Immature natural killer cell (primary cell): ENCODE measurements at regions not wholly inside any gene's neighbourhood (a gene's known extent, or its start where the extent isn't known, plus 50 kb on each side); places are given as distances from the start of the nearest gene placed in this dataset.

Experiments
- DNase-seq, 3 donors: peaks; one replicate each; pipeline ENCODE4 v3.0.0; 2022; ENCODE audit warnings: mixed read lengths in 1 of 3
- H3K27ac Mint-ChIP-seq, 6 donors: one replicate each; pipeline ENCODE4 v1.8.0; 2020; ENCODE audit warnings: mixed read lengths in 6 of 6, mild to moderate bottlenecking in 5 of 6, inconsistent platforms in 4 of 6, moderate library complexity in 3 of 6
- H3K27me3 Mint-ChIP-seq, 3 donors: one replicate each; pipeline ENCODE4 v1.8.0; 2020 to 2021; ENCODE audit warnings: low read depth in 3 of 3, mild to moderate bottlenecking in 3 of 3, mixed read lengths in 3 of 3, moderate library complexity in 3 of 3, inconsistent platforms in 1 of 3
- H3K36me3 Mint-ChIP-seq, 3 donors: one replicate each; pipeline ENCODE4 v1.8.0; 2020; ENCODE audit warnings: mixed read lengths in 3 of 3, inconsistent platforms in 2 of 3, mild to moderate bottlenecking in 2 of 3
- H3K4me1 Mint-ChIP-seq, 2 donors: one replicate each; pipeline ENCODE4 v1.8.0; 2020; ENCODE audit warnings: inconsistent platforms in 2 of 2, mild to moderate bottlenecking in 2 of 2, mixed read lengths in 2 of 2, moderate library complexity in 1 of 2
- H3K4me3 Mint-ChIP-seq, 5 donors: one replicate each; pipeline ENCODE4 v1.8.0; 2020; ENCODE audit warnings: mild to moderate bottlenecking in 5 of 5, mixed read lengths in 5 of 5, inconsistent platforms in 3 of 5, moderate library complexity in 3 of 5
- H3K9me3 Mint-ChIP-seq, 6 donors: one replicate each; pipeline ENCODE4 v1.8.0; 2020; ENCODE audit warnings: mild to moderate bottlenecking in 6 of 6, mixed read lengths in 6 of 6, inconsistent platforms in 4 of 6, moderate library complexity in 3 of 6

DNA sequence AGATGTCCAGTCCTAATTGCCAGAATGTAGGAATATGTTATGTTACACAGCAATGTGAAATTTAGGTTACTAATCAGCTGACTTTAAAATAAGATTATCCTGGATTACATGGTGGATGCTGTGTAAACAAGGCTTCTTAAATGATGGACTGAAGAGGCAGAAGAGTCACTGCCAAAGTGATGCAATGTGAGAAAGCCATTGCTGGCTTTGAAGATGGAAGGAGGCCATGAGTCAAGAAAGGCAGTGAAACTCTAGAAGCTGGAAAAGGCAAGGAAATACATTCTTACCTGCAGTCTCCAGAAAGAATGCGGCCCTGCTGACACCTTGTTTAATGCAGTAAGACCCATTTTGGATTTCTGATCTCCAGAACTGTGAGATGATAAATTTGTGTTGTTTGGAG, 179.1 kb upstream of the ZPLD1 start:
- no peaks in the 10 kb centered on the region for H3K36me3 Mint-ChIP-seq
- H3K4me1 Mint-ChIP-seq, result no peaks in the 10 kb centered on the region
- H3K9me3 Mint-ChIP-seq, result peaks cover 0 to 4% (median 0%) of the 10 kb centered on the region in 6 donors
- H3K27me3 Mint-ChIP-seq, result peaks cover 1 to 2% (median 2%) of the 10 kb centered on the region in 3 donors
- H3K27ac Mint-ChIP-seq, result no peak overlapping the region
- H3K4me3 Mint-ChIP-seq, result no peak overlapping the region
- no peak for DNase-seq

DNA sequence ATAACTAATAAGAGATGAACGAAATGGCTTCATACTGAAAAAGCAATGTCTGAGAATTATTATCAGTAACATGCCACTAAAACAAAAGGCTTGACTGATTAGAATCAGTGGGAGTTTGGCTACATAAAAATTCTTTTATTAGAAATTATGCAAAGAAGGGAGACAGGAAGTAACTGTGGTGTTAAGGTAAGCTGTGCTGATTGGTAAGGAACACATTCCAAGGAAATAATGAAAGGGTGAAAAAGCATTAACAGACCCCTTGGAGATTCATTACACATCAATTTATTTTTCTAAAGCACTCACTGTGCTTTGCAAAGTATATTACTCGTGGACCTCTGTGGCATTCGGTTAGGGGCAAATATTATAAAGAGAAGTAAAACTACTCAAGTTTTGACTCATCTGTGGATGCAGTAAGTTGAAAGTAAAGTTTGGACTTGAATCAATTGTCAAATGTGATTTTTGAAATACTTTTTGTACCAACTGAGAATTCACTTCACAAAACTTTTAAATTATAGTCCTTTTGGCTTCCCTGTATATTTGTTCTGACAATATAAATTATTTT, 176.1 kb upstream of the ZPLD1 start:
- H3K4me1 Mint-ChIP-seq, result no peaks in the 10 kb centered on the region
- H3K4me3 Mint-ChIP-seq, result no peak overlapping the region
- DNase-seq, result no peak
- H3K9me3 Mint-ChIP-seq, result no peaks in the 10 kb centered on the region
- no peak overlapping the region for H3K27ac Mint-ChIP-seq
- H3K36me3 Mint-ChIP-seq, result no peaks in the 10 kb centered on the region
- H3K27me3 Mint-ChIP-seq, result peaks cover 1 to 2% (median 2%) of the 10 kb centered on the region in 3 donors

DNA sequence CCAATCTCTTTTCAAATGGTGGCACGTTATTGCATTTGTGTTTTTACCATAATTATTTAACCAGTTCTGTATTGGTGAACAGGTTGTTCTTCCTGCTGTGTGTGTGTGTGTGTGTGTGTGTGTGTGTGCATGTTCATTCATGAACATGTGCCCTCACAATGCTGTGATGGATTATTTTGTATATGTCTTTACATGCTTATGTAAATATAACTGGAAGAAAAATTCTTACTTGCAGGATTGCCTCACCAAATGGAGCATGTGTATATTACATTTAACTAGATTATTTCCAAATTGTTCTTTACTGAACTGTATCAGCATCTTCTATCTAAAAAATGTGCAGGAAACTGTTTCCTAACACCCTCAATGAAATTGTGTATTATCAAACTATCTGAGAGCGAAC, 175.2 kb upstream of the ZPLD1 start:
- Mint-ChIP-seq H3K9me3 (no peaks in the 10 kb centered on the region), H3K27me3 (peaks cover 0 to 2% (median 1%) of the 10 kb centered on the region in 3 donors), H3K4me3 (no peak overlapping the region), H3K4me1 (no peaks in the 10 kb centered on the region), H3K27ac (no peak overlapping the region), H3K36me3 (no peaks in the 10 kb centered on the region)
- no peak for DNase-seq

DNA sequence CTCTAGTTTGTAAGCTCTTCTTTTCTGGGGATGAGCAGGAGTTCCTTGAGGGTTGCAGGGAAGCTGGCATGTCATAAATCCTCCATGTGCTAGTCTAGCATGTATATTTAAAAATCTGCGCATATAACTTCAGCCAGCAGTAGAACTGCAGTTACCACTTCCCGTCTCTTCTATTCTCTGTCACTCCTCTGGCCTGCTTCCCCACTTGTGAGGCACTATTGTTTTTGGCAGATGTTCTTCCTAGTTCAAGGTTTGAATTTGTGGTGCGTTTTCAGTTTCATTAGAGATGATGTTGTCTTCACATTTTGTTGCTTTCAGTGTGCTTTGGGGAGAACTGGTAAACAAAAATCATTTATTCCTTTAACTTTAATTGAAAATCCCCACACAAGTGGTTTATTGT, 169.1 kb upstream of the ZPLD1 start:
- H3K27ac Mint-ChIP-seq, result no peak overlapping the region

DNA sequence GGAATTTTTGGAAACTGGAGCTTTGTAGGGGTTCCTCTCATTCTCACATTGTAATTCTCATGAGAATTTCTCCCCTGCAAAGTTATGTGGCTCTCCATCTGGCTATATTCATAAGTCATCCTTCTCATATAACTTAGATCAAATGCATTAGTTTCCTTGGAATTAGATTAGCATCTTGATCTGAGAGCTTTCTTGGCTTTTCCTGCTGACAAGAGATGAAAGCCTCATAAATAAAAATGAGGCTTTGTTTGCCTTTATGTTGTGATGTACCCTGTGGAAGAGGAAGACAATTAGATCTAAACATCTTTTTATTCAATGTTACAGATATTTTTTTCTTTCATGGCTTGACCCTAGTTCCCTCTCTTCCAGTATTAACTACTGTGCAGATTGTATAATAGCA, 165.4 kb upstream of the ZPLD1 start:
- peaks cover 0 to 6% (median 0%) of the 10 kb centered on the region in 6 donors for H3K9me3 Mint-ChIP-seq
- no peak overlapping the region for H3K27ac Mint-ChIP-seq
- H3K4me3 Mint-ChIP-seq, result no peak overlapping the region
- no peaks in the 10 kb centered on the region for H3K36me3 Mint-ChIP-seq
- H3K27me3 Mint-ChIP-seq, result peaks cover 2 to 5% (median 4%) of the 10 kb centered on the region in 3 donors
- H3K4me1 Mint-ChIP-seq, result no peaks in the 10 kb centered on the region
- DNase-seq, result no peak

More for the DNA sequence above, 169.1 kb upstream of the ZPLD1 start:
- Mint-ChIP-seq H3K4me1 (no peaks in the 10 kb centered on the region), H3K36me3 (no peaks in the 10 kb centered on the region), H3K27me3 (peaks cover 2 to 7% (median 2%) of the 10 kb centered on the region in 3 donors), H3K9me3 (peaks cover 0 to 2% (median 0%) of the 10 kb centered on the region in 6 donors), H3K4me3 (no peak overlapping the region)
- no peak for DNase-seq

DNA sequence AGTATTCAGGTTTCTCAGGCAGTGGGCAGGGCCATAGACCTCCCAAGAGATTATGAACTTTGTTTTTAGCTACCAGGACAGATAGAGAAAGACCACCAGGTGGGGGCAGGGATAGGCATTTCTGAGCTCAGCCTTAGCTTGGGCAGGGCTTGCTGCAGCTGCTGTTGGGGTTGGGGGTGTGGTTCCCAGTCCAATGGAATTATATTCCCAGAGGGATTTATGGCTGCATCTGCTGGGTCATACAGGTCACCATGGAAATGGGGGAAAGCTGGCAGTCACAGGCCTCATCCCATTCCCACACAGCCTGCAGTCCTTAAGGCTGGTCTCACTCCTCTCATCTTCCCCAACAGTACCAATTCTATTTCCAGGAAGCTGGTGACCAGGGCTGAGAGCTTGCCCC, 144.6 kb upstream of the ZPLD1 start:
- Mint-ChIP-seq H3K9me3 (peaks cover 0 to 14% (median 8%) of the 10 kb centered on the region in 6 donors), H3K27ac (no peak overlapping the region), H3K36me3 (no peaks in the 10 kb centered on the region), H3K4me3 (no peak overlapping the region), H3K4me1 (no peaks in the 10 kb centered on the region), H3K27me3 (peaks cover 0 to 8% (median 3%) of the 10 kb centered on the region in 3 donors)
- no peak for DNase-seq

DNA sequence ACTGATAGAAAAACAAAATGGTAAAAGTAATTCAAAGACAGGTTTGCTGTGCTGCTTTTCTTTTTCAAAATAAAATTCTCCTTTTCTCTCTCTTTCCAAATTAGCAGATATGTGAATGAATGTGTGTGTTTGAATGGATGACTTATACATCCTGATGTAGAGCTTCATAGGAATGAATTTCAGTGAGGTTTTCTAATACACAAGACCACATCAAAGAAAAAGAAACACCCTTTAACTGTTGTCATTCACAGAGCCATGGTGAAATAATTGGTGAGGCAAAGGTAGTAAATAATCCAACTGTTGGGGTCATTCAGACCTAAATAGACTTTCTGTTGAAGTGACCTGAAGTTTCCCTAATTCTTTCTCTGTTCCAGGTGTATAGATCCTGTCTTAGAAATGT, 139.1 kb upstream of the ZPLD1 start:
- Mint-ChIP-seq H3K4me3 (no peak overlapping the region), H3K4me1 (no peaks in the 10 kb centered on the region), H3K9me3 (peaks cover 0 to 7% (median 3%) of the 10 kb centered on the region in 6 donors), H3K36me3 (no peaks in the 10 kb centered on the region), H3K27me3 (peaks cover 0 to 4% (median 4%) of the 10 kb centered on the region in 3 donors), H3K27ac (no peak overlapping the region)
- DNase-seq, result no peak

DNA sequence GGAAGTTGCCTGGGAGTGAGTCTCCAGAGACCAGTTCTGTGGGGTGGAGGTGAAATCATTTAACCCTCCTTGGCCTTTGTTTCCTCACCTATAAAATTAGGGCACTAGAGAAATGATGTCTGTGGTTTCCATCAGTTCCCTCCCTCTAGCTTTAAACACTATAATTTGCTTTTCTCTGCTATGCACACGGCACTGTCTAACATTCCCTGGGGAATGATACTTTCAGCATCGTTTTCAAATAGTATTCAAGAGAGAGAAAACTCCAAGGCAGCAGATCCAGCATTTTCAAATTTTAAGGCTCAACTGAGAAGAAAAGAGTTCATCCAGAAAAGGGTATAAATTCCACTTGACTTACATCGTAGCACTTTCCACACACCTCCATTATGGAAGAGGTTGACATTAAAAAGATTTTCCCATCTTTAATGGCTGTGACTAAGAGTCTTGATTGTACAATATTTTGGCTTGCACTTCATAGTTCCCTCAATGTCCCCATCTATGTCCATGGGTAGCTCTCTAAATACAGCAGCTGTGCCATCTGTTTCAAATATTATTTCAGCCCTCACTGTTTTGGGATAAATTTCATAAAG, 137.7 kb upstream of the ZPLD1 start:
- H3K4me1 Mint-ChIP-seq, result no peaks in the 10 kb centered on the region
- H3K27me3 Mint-ChIP-seq, result peaks cover 0 to 4% (median 4%) of the 10 kb centered on the region in 3 donors
- H3K27ac Mint-ChIP-seq, result no peak overlapping the region
- H3K36me3 Mint-ChIP-seq, result no peaks in the 10 kb centered on the region
- H3K9me3 Mint-ChIP-seq, result peaks cover 0 to 4% (median 0%) of the 10 kb centered on the region in 6 donors
- H3K4me3 Mint-ChIP-seq, result no peak overlapping the region
- no peak for DNase-seq

DNA sequence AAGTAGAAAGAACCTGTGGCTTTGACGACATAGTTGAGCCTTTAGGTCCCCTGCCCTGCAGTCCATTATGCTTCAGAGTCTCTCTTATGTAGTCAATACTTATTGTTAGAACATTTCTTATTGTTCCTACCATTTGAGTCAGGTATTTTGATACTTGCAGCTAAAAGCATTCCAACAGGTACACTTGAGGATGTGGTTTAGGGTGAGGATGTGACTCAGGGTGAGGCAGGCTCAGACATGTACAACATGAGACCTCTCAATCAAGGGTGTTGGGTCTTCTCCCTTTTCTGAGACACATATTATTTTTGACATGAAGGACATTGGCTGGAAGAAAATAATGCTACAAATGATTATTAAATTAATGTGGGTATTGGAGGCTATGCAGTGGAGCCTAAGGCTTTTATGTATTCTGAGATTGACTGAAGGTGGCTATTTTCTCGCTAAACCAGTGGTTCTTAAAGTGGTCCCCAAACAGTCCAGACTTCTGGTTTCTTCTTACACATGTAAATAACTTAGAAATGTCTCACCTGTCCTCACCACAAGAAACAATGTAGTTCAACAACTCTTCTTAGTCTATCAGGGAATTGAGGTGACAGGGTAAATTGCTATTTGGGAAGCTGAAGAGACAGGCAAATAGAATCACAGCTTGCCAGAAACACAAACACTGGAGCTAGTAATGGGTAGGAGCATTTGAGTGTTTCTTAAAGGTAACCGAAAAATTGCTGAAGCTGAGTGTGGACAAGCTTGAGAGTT, 135.5 kb upstream of the ZPLD1 start:
- H3K27ac Mint-ChIP-seq, result no peak overlapping the region
- H3K36me3 Mint-ChIP-seq, result no peaks in the 10 kb centered on the region
- peaks cover 0 to 2% (median 0%) of the 10 kb centered on the region in 3 donors for H3K27me3 Mint-ChIP-seq
- H3K4me1 Mint-ChIP-seq, result no peaks in the 10 kb centered on the region
- no peak for DNase-seq
- H3K4me3 Mint-ChIP-seq, result no peak overlapping the region
- H3K9me3 Mint-ChIP-seq, result peaks cover 0 to 4% (median 0%) of the 10 kb centered on the region in 6 donors

DNA sequence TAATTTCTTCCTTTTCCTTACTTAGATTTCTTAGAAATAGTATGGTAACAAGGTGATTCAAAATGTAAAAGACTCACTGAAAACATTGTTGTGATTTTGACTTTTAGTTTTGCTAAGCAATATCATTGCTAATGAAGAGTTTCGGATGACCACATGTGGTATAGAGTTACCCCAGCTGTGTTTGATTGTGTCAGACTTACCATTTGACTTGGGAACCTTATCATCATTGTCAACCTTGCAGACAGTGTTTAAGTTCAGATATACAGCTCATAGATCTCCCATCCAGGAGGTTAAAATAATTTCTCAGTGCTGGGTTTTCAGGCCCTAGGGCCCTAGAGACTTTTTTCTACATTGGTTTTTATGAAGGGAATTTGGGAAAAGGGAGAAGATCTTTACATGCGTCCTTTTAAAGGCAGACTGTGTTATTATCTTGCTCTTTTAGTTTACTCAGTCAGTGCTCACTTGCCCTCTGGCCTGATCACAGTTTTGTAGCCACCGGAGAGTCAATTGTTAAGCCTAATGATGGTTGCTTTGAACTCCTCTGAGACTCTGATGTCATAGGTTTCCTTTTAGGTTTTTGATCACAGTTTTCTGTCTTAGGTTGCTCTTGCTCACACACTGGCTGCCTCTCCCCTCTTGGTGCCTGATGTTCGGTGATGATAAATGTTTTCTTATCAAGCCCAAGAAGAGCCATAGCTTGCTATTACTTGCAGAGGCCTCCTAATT, 133.5 kb upstream of the ZPLD1 start:
- Mint-ChIP-seq H3K9me3 (no peaks in the 10 kb centered on the region), H3K27ac (no peak overlapping the region), H3K4me3 (no peak overlapping the region), H3K27me3 (peaks cover 0 to 2% (median 0%) of the 10 kb centered on the region in 3 donors), H3K4me1 (no peaks in the 10 kb centered on the region), H3K36me3 (no peaks in the 10 kb centered on the region)
- DNase-seq, result no peak

DNA sequence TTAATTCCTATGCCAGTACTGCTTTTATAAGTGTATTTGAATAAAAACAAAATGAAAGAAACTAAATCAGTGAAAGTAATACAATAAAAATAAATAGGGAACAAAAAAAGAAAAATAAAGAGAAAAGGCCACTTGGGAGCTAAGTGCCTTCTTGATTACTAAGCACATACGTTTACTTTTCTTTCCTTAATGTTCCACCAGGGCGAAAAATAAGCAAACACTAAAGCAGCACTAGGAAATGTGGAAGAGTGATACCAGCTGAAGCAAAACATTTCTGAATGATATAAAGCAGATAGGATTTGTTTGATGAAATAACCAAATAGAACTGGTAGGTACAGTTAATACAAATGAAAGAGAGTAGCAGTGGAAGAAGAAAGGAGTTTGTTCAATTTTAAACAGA, 132.8 kb upstream of the ZPLD1 start:
- peaks cover 0 to 1% (median 0%) of the 10 kb centered on the region in 6 donors for H3K9me3 Mint-ChIP-seq
- no peak overlapping the region for H3K27ac Mint-ChIP-seq
- no peak for DNase-seq
- H3K36me3 Mint-ChIP-seq, result no peaks in the 10 kb centered on the region
- H3K4me1 Mint-ChIP-seq, result no peaks in the 10 kb centered on the region
- peaks cover 0 to 2% (median 0%) of the 10 kb centered on the region in 3 donors for H3K27me3 Mint-ChIP-seq
- H3K4me3 Mint-ChIP-seq, result no peak overlapping the region

DNA sequence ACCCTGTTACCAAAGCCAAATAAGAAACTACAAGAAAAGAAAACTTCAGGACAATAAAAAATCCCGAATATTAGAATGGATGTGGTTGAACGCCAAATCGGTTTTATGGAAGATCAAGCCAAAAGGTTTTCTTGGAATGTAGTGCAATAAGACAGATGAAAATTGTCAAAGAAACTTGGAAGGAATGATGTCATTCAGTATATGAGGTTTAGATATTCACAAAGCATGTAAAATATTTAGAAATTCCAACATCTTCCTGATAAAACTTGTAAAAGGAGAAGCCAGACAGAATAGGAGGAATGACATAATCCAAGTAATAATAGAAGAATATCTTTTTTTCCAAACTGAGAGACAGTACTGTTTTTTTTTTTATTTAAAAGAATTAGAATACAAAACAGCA, 130.3 kb upstream of the ZPLD1 start:
- peaks cover 0 to 6% (median 2%) of the 10 kb centered on the region in 3 donors for H3K27me3 Mint-ChIP-seq
- no peaks in the 10 kb centered on the region for H3K36me3 Mint-ChIP-seq
- H3K4me1 Mint-ChIP-seq, result no peaks in the 10 kb centered on the region
- H3K9me3 Mint-ChIP-seq, result peaks cover 0 to 3% (median 0%) of the 10 kb centered on the region in 6 donors
- H3K4me3 Mint-ChIP-seq, result no peak overlapping the region
- H3K27ac Mint-ChIP-seq, result no peak overlapping the region
- no peak for DNase-seq

DNA sequence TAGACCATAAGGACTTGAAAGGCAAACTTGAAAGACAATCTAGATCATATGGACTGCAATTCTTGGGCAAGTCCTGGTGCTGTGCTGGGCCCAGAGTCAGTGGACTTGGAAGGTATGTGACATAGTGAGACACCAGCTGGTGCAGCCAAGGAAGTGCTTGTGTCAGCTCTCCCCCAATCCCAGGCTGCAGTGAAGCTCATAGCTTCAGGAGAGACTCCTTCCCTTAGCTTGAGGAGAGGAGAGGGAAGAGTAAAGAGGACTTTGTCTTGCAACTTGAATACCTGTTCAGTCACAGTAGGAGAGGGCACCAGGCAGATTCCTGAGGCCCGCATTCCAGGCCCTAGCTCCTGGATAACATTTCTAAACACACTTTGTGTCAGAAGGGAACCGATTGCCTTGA, 127.4 kb upstream of the ZPLD1 start:
- Mint-ChIP-seq H3K4me1 (no peaks in the 10 kb centered on the region), H3K27me3 (peaks cover 0 to 6% (median 4%) of the 10 kb centered on the region in 3 donors), H3K9me3 (peaks cover 0 to 5% (median 0%) of the 10 kb centered on the region in 6 donors), H3K4me3 (no peak overlapping the region), H3K36me3 (no peaks in the 10 kb centered on the region), H3K27ac (no peak overlapping the region)
- no peak for DNase-seq

DNA sequence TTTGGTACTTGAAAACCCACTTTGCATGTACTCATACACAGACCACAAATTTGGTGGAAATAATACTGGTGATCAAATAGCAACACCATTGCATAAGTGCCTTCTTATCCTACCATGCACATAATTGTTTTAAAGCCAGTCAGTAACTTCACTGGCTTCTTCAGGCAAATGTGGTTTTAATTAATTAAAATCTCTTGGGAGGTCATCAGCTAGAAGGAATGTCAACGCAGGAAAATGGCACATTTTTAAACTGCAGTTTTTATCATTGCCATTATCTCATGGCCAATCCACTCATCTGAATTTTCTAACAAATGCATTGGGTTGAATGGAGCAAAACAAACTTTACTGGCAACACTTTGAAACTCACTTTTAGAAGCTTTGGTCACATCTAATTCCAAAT, 105.7 kb upstream of the ZPLD1 start:
- no peak overlapping the region for H3K4me3 Mint-ChIP-seq
- H3K4me1 Mint-ChIP-seq, result no peaks in the 10 kb centered on the region
- H3K36me3 Mint-ChIP-seq, result no peaks in the 10 kb centered on the region
- DNase-seq, result no peak
- H3K27me3 Mint-ChIP-seq, result peaks cover 0 to 2% (median 0%) of the 10 kb centered on the region in 3 donors
- H3K9me3 Mint-ChIP-seq, result peaks cover 0 to 5% (median 0%) of the 10 kb centered on the region in 6 donors
- no peak overlapping the region for H3K27ac Mint-ChIP-seq
